GM12892 (cell line): ENCODE measurements at regions not wholly inside any gene's neighbourhood (a gene's known extent, or its start where the extent isn't known, plus 50 kb on each side); places are given as distances from the start of the nearest gene placed in this dataset.

Experiments used
- POLR2A ChIP-seq: IDR thresholded peaks from 2 replicates; pipeline ENCODE4 v1.6.1; 2011; ENCODE audit warnings: low read depth, low read length, control low read depth
- POLR2AphosphoS5 ChIP-seq: IDR thresholded peaks from 2 replicates; pipeline ENCODE4 v1.6.1; 2011; ENCODE audit warnings: low read depth, low read length, control low read depth
- TAF1 ChIP-seq: IDR thresholded peaks from 2 replicates; pipeline ENCODE4 v1.6.1; 2011; ENCODE audit warnings: low read depth, mild to moderate bottlenecking, control low read depth, low read length, borderline replicate concordance

DNA sequence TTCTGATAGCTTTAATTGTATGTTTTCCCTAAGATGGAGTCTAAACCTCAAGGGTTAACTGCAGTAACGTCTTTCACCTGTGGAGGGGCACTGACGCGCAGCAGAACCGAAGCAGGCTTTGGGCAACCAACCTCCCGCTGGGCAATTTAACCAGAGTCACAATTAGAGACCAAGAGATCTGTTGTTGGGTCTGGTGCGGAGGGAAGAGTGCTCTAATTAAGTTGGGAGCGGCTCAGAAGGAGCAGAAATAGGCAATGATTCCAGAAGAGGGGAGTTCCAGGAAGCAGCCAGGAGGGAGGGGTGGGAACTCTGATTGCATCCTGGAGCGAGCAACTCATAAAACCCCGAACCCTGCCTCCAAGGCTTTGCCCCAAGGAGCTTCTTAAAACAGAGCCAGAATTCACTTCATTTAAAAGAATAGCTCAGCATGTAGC, 245.8 kb downstream of the PAX3 start:
- TF ChIP-seq POLR2A (no peak), POLR2AphosphoS5 (no peak), TAF1 (no peak)
